BLaER1 (cell line): ENCODE measurements at regions not wholly inside any gene's neighbourhood (a gene's known extent, or its start where the extent isn't known, plus 50 kb on each side); places are given as distances from the start of the nearest gene placed in this dataset.
"Not testable (repeated sequence)": the region's sequence is repeated elsewhere in the genome, so short reads cannot be mapped to it uniquely, and the experiment has no call there.

ENCODE experiments used
- H3K27ac ChIP-seq: shearing (Covaris generic); formaldehyde crosslinking; 2 replicates; pipeline ENCODE4 v1.8.1; 2022
- H3K27me3 ChIP-seq: shearing (Covaris generic); formaldehyde crosslinking; 2 replicates; pipeline ENCODE4 v1.8.1; 2022
- H3K36me3 ChIP-seq: shearing (Covaris generic); formaldehyde crosslinking; 2 replicates; pipeline ENCODE4 v1.8.1; 2022
- H3K4me1 ChIP-seq: shearing (Covaris generic); formaldehyde crosslinking; 2 replicates; pipeline ENCODE4 v1.8.1; 2022
- H3K4me2 ChIP-seq: shearing (Covaris generic); formaldehyde crosslinking; 2 replicates; pipeline ENCODE4 v1.8.1; 2022
- H3K4me3 ChIP-seq: shearing (Covaris generic); formaldehyde crosslinking; 2 replicates; pipeline ENCODE4 v1.8.1; 2022
- H3K9ac ChIP-seq: shearing (Covaris generic); formaldehyde crosslinking; 2 replicates; pipeline ENCODE4 v1.8.1; 2022
- H3K9me3 ChIP-seq: shearing (Covaris generic); formaldehyde crosslinking; 2 replicates; pipeline ENCODE4 v1.8.1; 2022
- H4K20me1 ChIP-seq: shearing (Covaris generic); formaldehyde crosslinking; 2 replicates; pipeline ENCODE4 v1.8.1; 2022
- Cebpa-rat ChIP-seq: shearing (Covaris generic); IDR thresholded peaks from 2 replicates; pipeline ENCODE4 v1.8.1; 2022

DNA sequence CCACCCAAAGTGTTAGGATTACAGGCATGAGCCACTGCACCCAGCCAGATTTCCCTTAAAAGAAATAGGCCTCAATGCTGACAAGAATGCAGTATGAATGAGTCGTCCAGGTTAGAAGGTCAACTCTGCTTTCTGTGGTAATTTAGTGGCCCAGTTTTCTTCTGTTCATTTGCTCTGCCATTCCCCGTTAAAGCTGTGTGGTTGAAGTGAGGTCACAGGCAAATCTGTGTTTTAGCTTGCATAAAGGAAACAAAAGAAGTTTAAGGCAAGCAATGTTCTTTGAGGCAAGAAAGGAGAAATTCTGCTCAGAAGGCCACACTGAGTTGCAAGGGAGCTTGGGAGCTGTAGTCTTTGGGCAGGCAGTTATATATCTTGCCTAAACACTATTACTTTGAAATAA lies 176.8 kb downstream of the LARP7 start:
- no peak for TF ChIP-seq Cebpa-rat
- H4K20me1 ChIP-seq = no peaks in the 10 kb centered on the region
- H3K27ac ChIP-seq = no peak overlapping the region
- H3K9me3 ChIP-seq = no peaks in the 10 kb centered on the region
- H3K27me3 ChIP-seq = no peaks in the 10 kb centered on the region
- H3K4me3 ChIP-seq = no peak overlapping the region
- H3K4me2 ChIP-seq = no peak overlapping the region
- H3K4me1 ChIP-seq = peaks cover 14% of the 10 kb centered on the region
- no peaks in the 10 kb centered on the region for H3K36me3 ChIP-seq
- no peak overlapping the region for H3K9ac ChIP-seq

DNA sequence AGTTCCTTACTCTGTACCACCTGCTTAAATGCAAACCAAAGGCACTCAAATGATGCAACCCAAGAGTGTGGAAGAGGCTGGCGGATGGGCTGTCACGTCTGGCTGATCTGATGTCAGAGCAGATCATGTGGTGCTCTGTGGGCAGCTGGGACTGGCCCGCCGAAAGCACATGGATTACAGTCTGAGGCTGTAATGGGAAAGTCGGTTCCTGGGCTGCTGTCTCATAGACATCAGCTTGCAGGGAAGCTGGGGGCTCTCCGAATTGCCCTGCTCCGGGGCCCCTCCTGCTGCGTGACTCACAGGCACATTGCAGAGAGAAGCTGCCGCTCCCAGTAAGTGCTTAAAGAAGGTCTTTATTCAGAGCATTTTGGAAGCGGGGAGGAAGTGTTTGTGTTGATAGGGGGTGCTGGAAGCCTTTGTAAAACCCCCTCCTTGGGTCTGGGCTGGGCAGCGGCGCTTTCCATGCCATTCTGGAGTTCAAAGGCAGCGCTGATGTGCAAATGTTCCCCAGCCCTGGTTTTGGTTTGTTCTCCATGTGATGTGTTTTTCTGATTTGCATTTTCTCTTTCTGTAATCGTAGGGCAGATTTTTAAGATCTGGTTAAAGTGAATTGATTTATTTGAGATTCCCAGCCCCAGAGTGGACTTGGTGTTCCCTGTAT lies 181.1 kb downstream of the LARP7 start:
- Histone ChIP-seq H3K27ac (peak overlapping the region; percentile 78), H3K4me3 (peak overlapping the region; percentile 70), H3K9me3 (no peaks in the 10 kb centered on the region), H3K4me1 (peaks cover 21% of the 10 kb centered on the region), H3K9ac (peak overlapping the region; percentile 77), H3K4me2 (peak overlapping the region; percentile 86), H3K27me3 (no peaks in the 10 kb centered on the region), H4K20me1 (no peaks in the 10 kb centered on the region), H3K36me3 (no peaks in the 10 kb centered on the region)
- TF ChIP-seq Cebpa-rat = peak; percentile 65; the same call in 1 of the 2 replicates

DNA sequence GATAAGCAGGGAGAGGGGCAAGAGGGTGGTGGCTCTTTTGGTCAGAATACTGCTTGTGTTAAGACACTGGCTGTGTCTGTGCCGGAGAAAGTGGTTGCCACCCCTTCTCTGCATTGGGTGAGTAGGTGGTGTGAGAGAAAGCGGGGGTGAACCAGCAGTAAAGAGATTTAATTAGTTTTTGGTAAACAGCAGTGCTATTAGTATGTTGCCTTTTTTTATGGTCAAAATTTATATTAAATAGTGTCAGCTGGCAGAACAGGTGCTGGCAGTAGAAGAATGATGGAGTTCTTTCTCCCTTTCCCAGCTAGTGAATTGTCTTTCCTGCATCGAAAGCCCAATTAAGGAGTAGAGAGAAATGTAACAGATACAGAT lies 181.6 kb downstream of the LARP7 start:
- Histone ChIP-seq H4K20me1 (no peaks in the 10 kb centered on the region), H3K9me3 (no peaks in the 10 kb centered on the region), H3K4me2 (peak overlapping the region; percentile 86), H3K4me3 (peak overlapping the region; percentile 70), H3K4me1 (peaks cover 21% of the 10 kb centered on the region), H3K36me3 (no peaks in the 10 kb centered on the region), H3K27ac (peak overlapping the region; percentile 78), H3K9ac (peak overlapping the region; percentile 77), H3K27me3 (no peaks in the 10 kb centered on the region)
- TF ChIP-seq Cebpa-rat = no peak

DNA sequence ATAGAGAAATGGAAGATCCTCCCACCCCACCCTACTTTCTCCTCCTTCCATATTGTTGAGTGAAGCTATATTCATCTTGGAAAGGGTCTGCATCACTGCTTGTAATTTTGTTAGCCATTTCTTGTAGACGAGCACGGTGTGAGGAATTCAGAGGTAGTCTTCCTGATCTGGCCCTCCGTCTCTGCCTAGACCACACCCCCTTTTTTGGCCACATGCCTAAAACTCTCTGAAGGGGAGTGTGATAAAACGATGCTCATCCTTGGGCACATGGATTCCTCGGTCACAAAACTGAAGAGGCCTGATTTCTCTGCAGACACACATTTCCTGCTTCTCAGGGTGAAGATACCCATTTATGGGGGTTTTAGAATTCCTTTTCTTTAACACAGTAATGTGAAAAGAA lies 182.8 kb downstream of the LARP7 start:
- TF ChIP-seq Cebpa-rat = no peak
- H3K4me2 ChIP-seq = no peak overlapping the region

DNA sequence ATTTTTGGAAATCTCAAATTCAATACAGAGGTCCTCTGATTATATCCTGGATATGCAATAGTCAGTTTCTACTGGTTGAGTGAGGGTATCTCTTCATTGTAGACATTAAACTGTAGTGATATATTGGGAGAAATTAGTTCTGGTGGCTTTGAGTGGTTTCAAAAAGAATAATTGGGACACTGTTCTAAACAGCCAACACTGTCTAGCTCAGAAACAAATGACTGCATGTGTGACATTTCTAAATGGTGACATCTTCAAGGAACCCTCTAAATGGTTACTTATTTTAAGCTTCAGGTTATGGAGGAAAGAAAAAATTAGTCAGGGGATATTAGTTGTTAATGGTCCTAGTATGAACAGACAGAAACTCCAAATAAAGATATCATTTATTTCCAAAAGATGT lies 186.2 kb downstream of the LARP7 start:
- Histone ChIP-seq H3K27ac (no peak overlapping the region), H4K20me1 (no peaks in the 10 kb centered on the region), H3K27me3 (no peaks in the 10 kb centered on the region), H3K9me3 (0 out of 2 replicates have a peak, but pooled peaks cover 5% of the 10 kb centered on the region), H3K4me2 (no peak overlapping the region), H3K9ac (no peak overlapping the region), H3K36me3 (no peaks in the 10 kb centered on the region), H3K4me3 (no peak overlapping the region), H3K4me1 (peaks cover 13% of the 10 kb centered on the region)
- TF ChIP-seq Cebpa-rat = no peak

More for the DNA sequence above, 182.8 kb downstream of the LARP7 start:
- Histone ChIP-seq H3K9me3 (0 out of 2 replicates have a peak, but pooled peaks cover 5% of the 10 kb centered on the region), H3K4me3 (no peak overlapping the region), H3K4me1 (peaks cover 21% of the 10 kb centered on the region), H3K36me3 (no peaks in the 10 kb centered on the region), H4K20me1 (no peaks in the 10 kb centered on the region), H3K27ac (no peak overlapping the region), H3K27me3 (no peaks in the 10 kb centered on the region), H3K9ac (no peak overlapping the region)

DNA sequence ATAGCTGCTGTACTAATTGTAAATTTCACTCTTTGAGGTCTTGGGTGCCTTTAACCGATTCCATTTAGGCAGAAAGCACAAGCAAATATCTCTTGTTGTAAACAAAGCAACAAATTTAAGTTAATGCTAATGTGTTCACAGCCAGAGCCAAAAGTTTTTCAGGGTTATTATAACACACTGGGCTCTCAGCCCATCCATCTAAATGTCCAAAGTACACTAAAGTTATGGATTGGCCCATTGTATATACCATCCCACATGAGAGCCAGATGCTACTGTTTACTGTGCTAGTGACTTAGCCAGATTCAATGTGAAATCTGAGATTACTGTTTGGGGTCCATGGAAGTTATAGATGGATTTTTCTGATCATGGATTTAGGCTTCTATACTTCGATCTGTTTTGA lies 186.7 kb downstream of the LARP7 start:
- H3K27me3 ChIP-seq = no peaks in the 10 kb centered on the region
- no peaks in the 10 kb centered on the region for H4K20me1 ChIP-seq
- H3K9me3 ChIP-seq = 0 out of 2 replicates have a peak, but pooled peaks cover 5% of the 10 kb centered on the region
- H3K36me3 ChIP-seq = no peaks in the 10 kb centered on the region
- H3K27ac ChIP-seq = no peak overlapping the region
- H3K9ac ChIP-seq = no peak overlapping the region
- H3K4me3 ChIP-seq = no peak overlapping the region
- no peak for TF ChIP-seq Cebpa-rat
- H3K4me2 ChIP-seq = no peak overlapping the region
- H3K4me1 ChIP-seq = peaks cover 9% of the 10 kb centered on the region

DNA sequence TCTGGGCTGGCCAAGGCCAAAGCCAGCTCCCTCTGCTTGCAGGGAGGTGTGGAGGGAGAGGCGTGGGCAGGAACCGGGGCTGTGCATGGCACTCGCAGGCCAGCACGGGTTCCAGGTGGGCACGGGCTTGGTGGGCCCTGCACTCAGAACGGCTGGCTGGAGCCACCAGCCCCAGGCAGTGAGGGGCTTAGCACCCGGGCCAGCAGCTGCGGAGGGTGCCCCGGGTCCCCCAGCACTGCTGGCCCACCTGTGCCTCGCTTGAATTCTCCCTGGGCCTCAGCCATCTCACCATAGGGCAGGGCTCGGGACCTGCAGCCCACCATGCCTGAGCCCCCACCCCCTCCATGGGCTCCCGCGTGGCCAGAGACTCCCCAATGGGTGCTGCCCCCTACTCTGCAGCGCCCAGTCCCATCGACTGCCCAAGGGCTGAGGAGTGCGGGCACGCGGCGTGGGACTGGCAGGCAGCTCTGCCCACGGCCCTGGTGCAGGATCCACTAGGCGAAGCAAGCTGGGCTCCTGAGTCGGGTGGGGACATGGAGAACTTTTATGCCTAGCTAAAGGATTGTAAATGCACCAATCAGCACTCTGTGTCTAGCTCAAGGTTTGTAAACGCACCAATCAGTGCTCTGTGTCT lies 193.9 kb downstream of the LARP7 start:
- H3K9ac ChIP-seq = no peak overlapping the region
- no peak for TF ChIP-seq Cebpa-rat

DNA sequence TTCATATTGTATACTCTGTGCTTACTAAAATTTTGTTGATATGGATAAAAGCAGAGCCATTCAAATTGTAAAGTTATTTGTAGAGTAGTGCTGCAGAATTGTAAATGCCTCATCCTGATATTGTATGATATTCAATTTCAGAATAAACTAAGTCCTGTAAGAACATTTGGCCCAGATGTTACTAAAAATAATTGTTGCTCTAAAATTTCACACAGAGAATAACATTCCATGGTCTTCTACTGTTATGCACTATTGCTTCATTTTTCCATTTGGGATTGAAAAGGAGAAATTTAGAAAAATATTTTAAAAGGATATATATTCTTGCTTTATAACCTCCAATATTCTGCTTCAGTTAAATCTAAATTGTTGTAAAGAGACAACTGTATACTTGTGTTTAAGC lies 195.6 kb downstream of the LARP7 start:
- H3K9me3 ChIP-seq = peaks cover 46% of the 10 kb centered on the region

More for the DNA sequence above, 193.9 kb downstream of the LARP7 start:
- Histone ChIP-seq H4K20me1 (no peaks in the 10 kb centered on the region), H3K36me3 (peaks cover 8% of the 10 kb centered on the region; the same call in 1 of the 2 replicates), H3K27ac (no peak overlapping the region), H3K4me1 (no peaks in the 10 kb centered on the region), H3K27me3 (no peaks in the 10 kb centered on the region), H3K9me3 (peaks cover 30% of the 10 kb centered on the region), H3K4me2 (no peak overlapping the region), H3K4me3 (no peak overlapping the region)

DNA sequence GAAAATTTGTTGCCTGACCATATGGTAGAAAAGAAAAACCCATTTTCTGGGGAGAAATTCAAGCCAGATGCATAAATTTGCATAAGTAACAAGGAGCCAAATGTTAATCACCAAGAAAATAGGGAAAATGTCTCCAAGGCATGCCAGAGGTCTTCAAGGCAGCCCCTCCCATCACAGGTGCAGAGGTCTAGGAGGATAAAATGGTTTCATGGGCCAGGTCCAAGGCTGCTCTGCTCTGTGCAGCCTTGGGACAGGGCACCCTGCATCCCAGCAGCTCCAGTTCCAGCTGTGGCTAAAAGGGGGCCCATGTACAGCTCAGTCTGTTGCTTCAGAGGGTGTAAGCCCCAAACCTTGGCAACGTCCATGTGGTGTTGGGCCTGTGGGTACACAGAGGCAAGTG lies 200.0 kb downstream of the LARP7 start:
- no peaks in the 10 kb centered on the region for H3K36me3 ChIP-seq
- no peak overlapping the region for H3K27ac ChIP-seq
- no peaks in the 10 kb centered on the region for H3K27me3 ChIP-seq
- H3K9me3 ChIP-seq = peaks cover 31% of the 10 kb centered on the region
- TF ChIP-seq Cebpa-rat = no peak
- H4K20me1 ChIP-seq = no peaks in the 10 kb centered on the region
- no peak overlapping the region for H3K9ac ChIP-seq
- H3K4me1 ChIP-seq = peaks cover 4% of the 10 kb centered on the region; the same call in 1 of the 2 replicates
- H3K4me2 ChIP-seq = no peak overlapping the region
- H3K4me3 ChIP-seq = no peak overlapping the region

More for the DNA sequence above, 195.6 kb downstream of the LARP7 start:
- Histone ChIP-seq H3K4me3 (no peak overlapping the region), H3K27ac (no peak overlapping the region), H3K4me1 (no peaks in the 10 kb centered on the region), H3K36me3 (peaks cover 8% of the 10 kb centered on the region; the same call in 1 of the 2 replicates), H3K9ac (no peak overlapping the region), H3K27me3 (no peaks in the 10 kb centered on the region), H4K20me1 (no peaks in the 10 kb centered on the region), H3K4me2 (no peak overlapping the region)
- TF ChIP-seq Cebpa-rat = no peak

DNA sequence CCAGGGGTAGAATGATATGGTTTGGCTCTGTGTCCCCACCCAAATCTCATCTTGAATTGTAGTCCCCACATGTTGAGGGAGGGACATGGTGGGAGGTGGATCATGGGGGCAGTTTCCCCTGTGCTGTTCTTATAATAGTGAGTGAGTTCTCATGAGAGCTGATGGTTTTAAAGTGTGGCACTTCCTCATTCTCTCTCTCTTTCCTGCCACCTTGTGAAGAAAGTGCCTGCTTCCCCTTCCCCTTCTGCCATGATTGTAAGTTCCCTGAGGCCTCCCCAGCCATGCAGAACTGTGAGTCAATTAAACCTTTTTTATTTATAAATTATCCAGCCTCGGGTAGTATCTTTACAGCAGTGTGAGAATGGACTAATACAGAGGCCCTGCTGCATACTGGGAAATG lies 201.1 kb downstream of the LARP7 start:
- H4K20me1 ChIP-seq, H3K9ac ChIP-seq, H3K4me2 ChIP-seq: not testable (repeated sequence)

More for the DNA sequence above, 201.1 kb downstream of the LARP7 start:
- not testable (repeated sequence) for H3K27me3 ChIP-seq, H3K27ac ChIP-seq, H3K36me3 ChIP-seq, H3K4me3 ChIP-seq
- H3K4me1 ChIP-seq = peaks cover 12% of the 10 kb centered on the region
- peaks cover 29% of the 10 kb centered on the region for H3K9me3 ChIP-seq
